ENCODE measurements at regions not wholly inside any gene's neighbourhood (a gene's known extent, or its start where the extent isn't known, plus 50 kb on each side); places are given as distances from the start of the nearest gene placed in this dataset.

- TF ChIP-seq ZNF274 (IDR thresholded peaks at IDR 0.05; ENCODE audit: low read depth, low read length) (no peak), YY1 (IDR thresholded peaks at IDR 0.05; ENCODE audit: insufficient read depth, insufficient read length) (no peak)
Observed at GRCh38 chr18:2444201-2444875, 127.0 kb downstream of the METTL4 start.

Measured in NT2/D1 (cell line).